HG02759 (cell line): ENCODE measurements at regions not wholly inside any gene's neighbourhood (a gene's known extent, or its start where the extent isn't known, plus 50 kb on each side); places are given as distances from the start of the nearest gene placed in this dataset.

Source experiments
- ATAC-seq: cut with Tn5 transposase; IDR thresholded peaks from one replicate; pipeline ENCODE4 v1.9.1; 2021; ENCODE audit warnings: mild to moderate bottlenecking, moderate library complexity; ENCODE audit not compliant: unreplicated experiment

DNA sequence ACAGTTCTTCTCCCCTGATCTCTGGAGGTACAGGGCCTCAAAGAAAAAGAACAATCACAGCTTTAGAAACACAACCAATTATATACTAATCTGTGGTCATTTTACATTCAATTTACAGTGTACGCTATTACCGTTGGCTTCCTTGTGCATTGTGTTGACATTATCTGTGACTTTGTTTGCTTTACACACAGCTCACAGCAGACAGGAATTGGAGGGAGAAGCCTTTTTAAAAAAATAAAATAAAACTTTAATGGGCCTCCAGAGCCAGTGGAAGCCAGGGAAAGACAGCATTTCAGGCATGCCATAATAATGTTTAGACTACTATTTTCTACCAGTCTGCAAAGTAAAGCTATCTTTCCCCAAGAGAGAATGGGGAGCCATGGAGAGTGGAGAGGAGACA, 179.0 kb upstream of the ADO start:
- ATAC-seq, result no peak

- no peak for ATAC-seq
Observed at GRCh38 chr10:62626079-62626478, 178.4 kb upstream of the ADO start.

- ATAC-seq, result no peak
Observed at GRCh38 chr10:62626817-62627216, 177.7 kb upstream of the ADO start.

DNA sequence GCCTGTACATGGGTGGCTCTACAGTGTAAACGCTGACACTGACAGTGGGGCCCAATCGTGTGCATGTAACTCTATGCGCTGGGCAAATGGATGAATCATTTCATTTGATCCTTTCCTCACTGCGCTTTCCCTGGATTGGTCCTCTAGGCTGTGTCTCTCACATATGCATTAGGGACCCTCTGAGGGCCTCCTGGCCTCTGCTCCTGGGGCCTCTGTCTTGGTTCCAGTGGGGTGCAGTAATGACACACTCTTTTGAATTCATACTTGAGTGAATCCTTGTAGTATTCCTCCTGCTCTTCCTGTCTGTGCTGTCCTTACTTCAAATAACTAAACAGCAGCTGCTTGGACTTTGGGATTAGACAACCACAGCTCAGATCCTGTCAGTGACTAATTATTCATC, 176.5 kb upstream of the ADO start:
- ATAC-seq, result no peak

DNA sequence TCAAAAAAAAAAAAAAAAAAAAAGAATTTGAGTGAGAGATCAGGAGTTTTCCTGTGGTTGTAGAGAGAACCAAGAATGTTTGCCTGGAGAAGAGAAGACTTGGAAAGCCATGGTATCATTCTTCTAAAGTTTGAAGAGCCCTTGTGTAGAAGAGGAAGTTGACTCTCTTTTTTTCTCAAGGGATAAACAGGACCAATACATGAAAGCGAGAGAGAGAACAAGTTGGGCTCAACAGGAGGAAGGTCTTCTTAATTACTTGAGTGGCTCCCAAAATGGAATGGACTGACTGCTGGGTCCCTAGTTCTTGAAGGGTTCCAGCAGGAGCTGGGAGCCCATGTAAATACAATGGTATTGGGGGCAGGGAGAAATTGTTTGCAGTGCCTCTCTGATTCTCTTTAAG, 173.3 kb upstream of the ADO start:
- no peak for ATAC-seq

DNA sequence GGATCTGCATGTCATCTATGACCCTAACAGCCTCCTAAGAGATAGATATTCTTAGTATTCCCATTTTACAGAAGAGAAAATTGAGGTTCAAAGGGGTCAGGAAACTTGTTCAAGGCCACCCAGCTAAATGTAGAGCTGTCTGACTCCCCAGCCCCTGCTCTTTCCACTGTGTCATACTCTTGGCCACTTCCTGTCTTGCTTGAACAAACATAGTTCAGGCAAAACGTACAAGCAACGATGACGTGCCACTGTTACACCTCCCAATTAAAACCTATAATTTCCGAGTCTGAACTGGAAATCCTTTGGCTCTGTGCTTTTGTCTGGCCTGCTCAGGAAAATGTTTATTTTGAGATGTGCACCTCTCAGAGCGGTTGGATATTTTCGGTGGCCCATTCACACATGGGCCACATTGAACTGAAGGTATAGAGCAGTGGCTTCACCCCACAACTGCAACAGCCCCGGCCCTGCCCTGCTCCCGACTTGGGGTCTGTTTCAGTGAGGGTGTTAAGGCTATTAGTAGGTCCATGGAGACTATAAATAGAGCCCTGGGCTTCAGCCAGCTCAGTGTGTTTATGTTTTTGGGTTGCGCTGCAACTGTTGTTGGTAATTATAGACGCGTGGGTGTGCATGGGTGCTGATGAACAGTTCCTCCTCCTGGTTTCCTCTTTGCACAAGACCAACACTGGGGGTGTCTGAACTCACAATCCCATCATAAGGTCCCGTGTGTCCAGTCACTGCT, 172.3 kb upstream of the ADO start:
- peak; percentile 67 for ATAC-seq

DNA sequence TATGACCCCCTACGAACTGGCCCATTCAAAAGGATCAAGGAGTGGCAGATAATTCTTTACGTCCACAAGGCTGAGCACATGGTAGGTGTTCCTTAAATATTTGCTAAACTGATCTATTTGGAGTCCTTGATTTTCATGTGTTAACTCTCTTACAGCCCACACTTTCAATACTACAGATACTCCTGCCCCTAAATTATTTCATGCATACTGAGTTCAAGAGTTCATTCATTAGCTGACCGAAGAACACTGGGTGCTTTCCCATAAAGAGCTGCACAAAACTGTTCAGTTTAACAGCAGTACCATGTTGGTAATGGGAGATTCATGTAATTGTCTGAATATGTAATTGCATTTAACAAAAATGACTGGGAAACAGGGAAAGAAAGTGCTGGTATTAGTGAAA, 170.5 kb upstream of the ADO start:
- ATAC-seq, result no peak

- no peak for ATAC-seq
Observed at GRCh38 chr10:62634576-62634975, 169.9 kb upstream of the ADO start.

DNA sequence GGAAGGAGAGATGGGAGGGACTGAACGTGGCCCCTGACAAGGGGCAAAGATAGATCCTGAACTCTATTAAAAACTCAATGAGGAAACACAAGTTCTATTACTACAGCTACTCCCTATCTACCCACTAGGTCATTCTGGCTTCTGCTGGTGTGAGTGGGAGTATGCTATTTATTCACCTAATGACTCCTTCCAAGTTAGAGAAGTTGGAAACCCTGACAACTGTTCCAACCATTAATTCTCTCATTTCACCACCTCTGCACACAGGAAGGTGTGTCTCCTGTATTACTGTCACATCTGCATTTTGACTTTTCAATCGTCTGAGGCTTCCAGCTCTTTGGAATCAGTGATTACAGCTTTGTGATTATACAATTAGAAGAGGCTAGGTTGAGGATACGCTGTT, 169.4 kb upstream of the ADO start:
- no peak for ATAC-seq

DNA sequence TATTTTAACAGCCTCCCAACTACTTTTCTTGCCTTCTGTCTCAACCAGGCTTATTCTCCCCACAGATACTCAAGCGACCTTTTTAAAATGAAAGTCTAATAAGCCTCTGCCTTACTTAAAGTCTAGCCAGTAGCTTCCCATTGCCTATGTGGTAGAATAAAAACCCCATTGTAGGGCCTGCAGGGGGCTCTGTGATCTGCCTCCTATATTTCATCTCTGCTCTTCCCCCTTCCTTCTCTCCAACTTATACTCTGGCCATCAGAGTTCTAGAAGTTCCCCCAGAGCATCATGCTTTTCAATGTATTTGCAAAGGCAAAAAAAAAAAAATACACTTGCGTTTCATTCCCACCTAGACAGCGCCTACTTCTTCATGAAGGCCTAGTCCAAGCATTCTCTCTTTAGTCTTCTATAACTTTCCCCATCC, 167.7 kb upstream of the ADO start:
- ATAC-seq, result no peak

DNA sequence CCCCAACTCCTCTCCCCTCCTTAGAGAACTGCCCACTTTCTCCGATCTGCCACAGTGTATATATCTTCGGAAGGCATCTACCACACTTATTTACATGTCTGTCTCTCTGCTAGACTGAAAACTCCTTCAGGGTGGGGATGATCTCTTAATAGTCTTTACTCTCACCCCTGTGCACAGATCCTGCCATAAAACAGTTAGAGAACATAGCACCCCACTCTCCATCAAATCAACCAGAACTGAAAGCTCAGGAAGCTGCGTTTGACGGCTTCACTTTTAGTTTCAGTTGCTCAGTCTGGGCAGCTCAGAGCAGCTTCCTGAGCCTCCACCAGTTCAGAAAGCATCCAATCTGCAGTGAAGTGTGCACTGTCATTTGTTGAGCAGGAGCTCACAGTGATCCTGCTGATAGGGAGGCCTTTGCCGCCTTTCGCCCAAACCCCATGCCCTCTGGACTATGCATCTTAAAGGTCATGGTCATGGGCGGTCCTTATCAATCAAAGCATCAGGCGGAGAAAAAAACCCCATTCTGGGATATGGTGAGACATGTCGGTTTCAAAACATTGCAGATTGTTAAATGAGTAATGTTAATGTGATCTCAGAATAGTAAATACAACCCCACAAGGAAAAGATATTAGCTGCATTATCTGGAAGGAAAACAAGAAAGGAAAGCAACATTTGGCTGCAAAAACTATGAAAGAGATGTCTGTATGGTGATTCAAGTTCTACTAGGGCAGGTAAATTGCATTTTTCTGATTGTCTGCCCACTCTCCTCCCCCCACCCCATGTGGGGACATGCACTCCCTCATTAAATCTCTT, 167.1 kb upstream of the ADO start:
- peak; percentile 62 for ATAC-seq

- peak; percentile 34 for ATAC-seq
Observed at GRCh38 chr10:62638062-62638477, 166.4 kb upstream of the ADO start.

DNA sequence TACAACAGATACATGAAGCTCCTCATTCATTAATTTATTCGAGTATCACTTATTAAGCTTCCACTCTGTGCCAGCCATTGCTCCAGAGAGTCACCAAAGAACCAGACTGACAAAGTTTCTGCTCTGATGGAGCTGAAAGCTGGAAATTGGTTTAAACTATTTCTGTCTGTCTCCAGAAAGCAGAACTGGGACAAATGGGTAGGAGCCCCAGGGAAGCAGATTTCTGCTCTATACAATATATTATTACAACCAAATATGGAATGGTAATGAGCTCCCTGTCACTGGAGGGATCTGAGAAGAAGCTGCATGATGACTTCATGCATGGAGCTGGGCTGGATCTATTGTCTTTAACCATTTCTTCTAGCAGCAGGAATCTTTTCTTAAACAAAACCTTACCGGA, 165.4 kb upstream of the ADO start:
- ATAC-seq, result no peak

GRCh38 chr10:62640411-62640810, 164.1 kb upstream of the ADO start:
- ATAC-seq, result no peak

DNA sequence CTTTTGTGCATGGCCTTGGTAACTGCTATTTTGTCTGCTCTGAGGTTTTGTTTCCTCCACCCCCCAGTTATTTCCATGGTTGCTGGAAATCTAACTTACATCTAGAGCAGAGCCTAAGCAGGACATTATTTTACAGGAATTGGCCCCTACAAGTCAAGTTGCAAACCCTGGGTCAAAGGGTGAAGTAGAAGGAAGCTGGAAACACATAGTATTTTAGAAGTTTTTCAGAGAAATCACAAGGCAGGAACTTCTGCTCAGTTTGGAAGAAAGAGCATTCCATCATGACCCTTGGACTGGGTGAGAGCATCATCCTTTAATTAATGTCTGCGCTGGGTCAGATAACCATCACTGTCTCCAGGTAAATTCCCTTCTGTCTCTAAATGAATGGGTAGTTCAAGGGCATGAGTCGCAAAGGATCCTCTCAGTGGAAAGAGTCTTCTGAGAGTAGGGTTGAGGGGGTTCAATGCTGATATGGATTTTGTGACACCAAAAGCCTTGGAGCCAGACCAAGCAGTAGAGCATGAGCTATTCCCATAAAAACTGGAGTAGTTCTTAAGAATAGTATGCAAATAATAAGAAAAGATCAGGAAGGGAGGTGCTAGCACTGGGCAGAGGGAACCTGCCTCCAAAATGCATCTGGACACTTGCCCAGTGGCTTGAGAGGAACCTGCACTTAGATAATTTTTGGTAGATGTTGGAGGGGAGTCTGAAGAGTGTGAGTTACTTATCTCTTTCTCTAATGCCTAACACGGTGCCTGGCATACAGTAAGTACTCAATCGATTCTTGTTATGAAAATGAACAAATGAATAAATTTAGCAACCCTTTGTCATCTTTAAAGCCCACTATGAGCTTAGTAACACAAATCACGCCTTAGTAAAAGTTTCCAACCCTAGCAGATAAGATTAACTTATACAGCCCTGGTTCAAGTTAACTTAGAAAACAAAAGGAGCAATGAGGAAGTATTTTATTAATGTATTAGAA, 160.6 kb upstream of the ADO start:
- no peak for ATAC-seq

DNA sequence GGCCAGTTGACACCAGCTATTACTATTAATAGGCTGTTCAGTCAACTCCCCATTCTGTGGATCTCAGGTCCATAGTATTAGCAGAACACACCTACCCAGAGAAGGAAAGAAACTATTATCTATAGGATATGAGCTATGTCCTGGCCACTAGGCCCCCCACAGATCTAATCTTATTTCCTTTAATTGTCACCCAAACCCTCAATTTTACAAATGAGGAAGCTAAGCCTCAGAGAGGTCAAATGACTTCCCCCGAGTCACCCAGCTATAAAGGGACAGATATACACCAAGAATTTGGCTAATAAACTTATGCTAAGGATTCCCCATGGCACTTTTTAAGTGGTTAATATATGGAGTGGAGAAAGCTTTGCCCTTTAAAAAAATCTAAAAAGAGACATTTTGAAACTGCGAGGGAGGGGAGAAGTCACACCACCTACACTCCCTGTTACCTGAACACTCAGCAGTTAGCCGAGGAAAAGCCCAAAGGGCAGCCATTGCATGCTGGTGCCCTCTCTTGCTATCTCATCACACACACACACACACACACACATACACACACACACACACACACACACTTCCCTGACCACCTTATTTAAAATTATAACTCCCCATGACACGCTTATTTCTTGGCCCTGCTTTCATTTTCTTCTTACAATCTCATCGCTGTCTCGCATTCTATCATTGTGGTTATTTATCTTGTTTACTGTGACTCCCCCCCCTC, 157.0 kb upstream of the ADO start:
- peak; percentile 44 for ATAC-seq

GRCh38 chr10:62648921-62649320, 155.6 kb upstream of the ADO start:
- no peak for ATAC-seq

DNA sequence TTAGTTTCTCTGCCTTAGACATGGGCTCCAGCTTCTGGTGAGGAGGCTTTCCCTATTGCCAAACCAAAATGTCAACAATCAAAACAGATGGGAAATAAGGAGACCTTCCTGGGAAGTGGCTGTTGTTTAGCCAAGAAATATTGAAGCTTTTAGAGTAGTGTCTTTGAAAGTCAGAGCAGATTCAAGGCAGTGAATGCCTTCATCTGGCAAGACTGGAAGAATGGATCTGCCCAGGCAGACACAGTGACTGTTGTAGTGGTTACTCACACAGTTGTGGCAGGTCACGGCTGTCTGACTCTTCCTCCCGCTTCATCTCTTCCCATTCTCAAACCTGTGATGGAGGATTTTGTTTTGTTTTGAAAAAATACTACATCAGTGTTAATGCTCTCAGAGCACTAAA, 154.1 kb upstream of the ADO start:
- no peak for ATAC-seq

- no peak for ATAC-seq
Observed at GRCh38 chr10:62651341-62651740, 153.2 kb upstream of the ADO start.

- ATAC-seq, result no peak
Observed at GRCh38 chr10:62652114-62652513, 152.4 kb upstream of the ADO start.

GRCh38 chr10:62652564-62652963, 152.0 kb upstream of the ADO start:
- no peak for ATAC-seq
